Sigmoid colon (tissue), 3 donors: ENCODE measurements at regions not wholly inside any gene's neighbourhood (a gene's known extent, or its start where the extent isn't known, plus 50 kb on each side); places are given as distances from the start of the nearest gene placed in this dataset.

Experiments used
- CTCF ChIP-seq, 4 experiments: fragments of 450-650 bp in 3 of 4; fragments of 200-600 bp in 1 of 4; IDR thresholded peaks; one replicate each; pipeline ENCODE4 v1.5.1; 2016 to 2019; ENCODE audit warnings: antibody characterized with exemption in 4 of 4, mild to moderate bottlenecking in 3 of 4, moderate library complexity in 2 of 4
- POLR2A ChIP-seq, 2 donors: fragments of 450-650 bp; IDR thresholded peaks; one replicate each; pipeline ENCODE4 v1.6.1; 2016; ENCODE audit warnings: antibody characterized with exemption in 2 of 2, mild to moderate bottlenecking in 2 of 2, moderate library complexity in 2 of 2

- TF ChIP-seq CTCF (IDR thresholded peaks at IDR 0.05) (no peak), POLR2A (IDR thresholded peaks at IDR 0.05) (no peak)
Observed at GRCh38 chr2:226213717-226214116, 585.9 kb downstream of the IRS1 start.
